Activated naive CD4-positive, alpha-beta T cell treated with anti-CD3 and anti-CD28 coated beads, Interleukin-2, amount 10 ng/mL, durations not matched to agents 7 days and 5 days (primary cell): ENCODE measurements at regions not wholly inside any gene's neighbourhood (a gene's known extent, or its start where the extent isn't known, plus 50 kb on each side); places are given as distances from the start of the nearest gene placed in this dataset.

Experiments
- CTCF ChIA-PET: fragments of 350-600 bp; sonication (Branson Sonifier 250); formaldehyde crosslinking; loops from one replicate; lab custom pipeline; 2021; ENCODE audit warnings: antibody characterized with exemption; lab: Charles Lee
- DNase-seq: peaks from one replicate; pipeline ENCODE4 v3.0.0-alpha.2; 2020
- H3K27ac Mint-ChIP-seq: one replicate; pipeline ENCODE4 v1.8.0; 2021; ENCODE audit warnings: mild to moderate bottlenecking, moderate library complexity, mixed read lengths
- H3K27me3 Mint-ChIP-seq: one replicate; pipeline ENCODE4 v1.8.0; 2021; ENCODE audit warnings: mild to moderate bottlenecking, mixed read lengths
- H3K36me3 Mint-ChIP-seq: one replicate; pipeline ENCODE4 v1.8.0; 2021; ENCODE audit warnings: mixed read lengths
- H3K4me1 Mint-ChIP-seq: one replicate; pipeline ENCODE4 v1.8.0; 2021; ENCODE audit warnings: mixed read lengths
- H3K4me3 Mint-ChIP-seq: one replicate; pipeline ENCODE4 v1.8.0; 2021; ENCODE audit warnings: mild to moderate bottlenecking, moderate library complexity, mixed read lengths
- H3K9me3 Mint-ChIP-seq: one replicate; pipeline ENCODE4 v1.8.0; 2021; ENCODE audit warnings: mixed read lengths

DNA sequence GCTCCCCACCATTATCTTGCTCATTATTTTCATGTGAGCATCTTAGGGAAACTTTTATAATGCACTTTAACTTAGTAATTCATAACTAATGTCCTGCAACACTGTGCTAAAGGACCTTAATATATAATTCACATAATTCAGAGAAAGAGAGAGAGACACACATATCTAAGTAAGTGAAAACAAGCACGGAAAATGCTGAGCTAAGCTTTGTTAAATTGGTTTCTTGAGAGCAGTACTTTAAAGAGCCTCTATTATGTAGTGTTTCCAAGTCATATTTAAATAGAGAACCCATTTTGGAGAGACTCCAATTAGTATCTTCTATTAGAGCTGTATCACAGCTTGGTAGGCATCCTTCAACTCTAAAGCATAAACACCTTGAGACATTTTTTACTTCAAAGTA lies 354.1 kb upstream of the SOX14 start:
- H3K27me3 Mint-ChIP-seq: no peaks in the 10 kb centered on the region
- no peak for DNase-seq
- H3K4me1 Mint-ChIP-seq: no peaks in the 10 kb centered on the region
- no peak overlapping the region for H3K27ac Mint-ChIP-seq
- H3K4me3 Mint-ChIP-seq: no peak overlapping the region
- H3K9me3 Mint-ChIP-seq: no peaks in the 10 kb centered on the region
- CTCF ChIA-PET: no interaction called here
- H3K36me3 Mint-ChIP-seq: no peaks in the 10 kb centered on the region

DNA sequence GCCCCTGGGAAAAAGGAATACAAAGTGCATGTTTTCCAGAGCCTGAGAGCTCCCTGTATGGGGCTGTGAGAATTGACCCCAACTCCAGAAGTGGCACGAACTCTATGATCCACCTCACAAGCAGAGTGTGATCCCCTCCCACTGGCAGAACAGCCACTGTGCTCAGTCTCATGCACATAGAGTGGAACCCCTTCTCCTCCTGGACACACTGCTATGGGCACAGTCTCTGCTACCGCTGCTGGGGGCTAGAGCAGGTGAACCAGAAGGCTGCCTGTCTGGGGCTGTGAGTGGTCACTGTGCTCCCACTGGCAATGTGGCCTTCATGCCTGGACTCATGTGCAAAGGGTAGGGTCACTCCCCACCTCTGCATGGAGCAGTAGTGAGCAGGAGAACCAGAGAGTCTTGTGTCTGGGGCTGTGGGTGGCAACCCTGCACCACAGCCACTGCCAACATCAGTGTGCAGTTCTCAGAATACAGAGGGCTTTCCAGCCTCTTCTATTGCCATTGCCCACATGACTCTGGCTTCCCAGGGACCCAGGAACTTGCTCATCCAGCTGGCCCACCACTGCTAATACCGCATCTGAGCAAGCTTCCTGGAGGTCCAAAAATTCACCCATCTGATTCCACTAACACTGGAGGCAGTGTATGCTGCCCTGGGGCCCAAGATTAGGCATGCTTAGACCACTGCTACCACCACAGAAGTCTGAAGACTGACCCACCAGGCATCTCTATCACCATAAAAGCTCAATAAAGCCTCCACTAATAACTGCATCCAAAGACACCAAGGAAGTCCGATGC lies 343.7 kb upstream of the SOX14 start:
- Mint-ChIP-seq H3K9me3 (peaks cover 10% of the 10 kb centered on the region), H3K27me3 (no peaks in the 10 kb centered on the region), H3K4me3 (no peak overlapping the region), H3K4me1 (no peaks in the 10 kb centered on the region), H3K36me3 (no peaks in the 10 kb centered on the region), H3K27ac (no peak overlapping the region)
- no peak for DNase-seq
- CTCF ChIA-PET: no interaction called here

DNA sequence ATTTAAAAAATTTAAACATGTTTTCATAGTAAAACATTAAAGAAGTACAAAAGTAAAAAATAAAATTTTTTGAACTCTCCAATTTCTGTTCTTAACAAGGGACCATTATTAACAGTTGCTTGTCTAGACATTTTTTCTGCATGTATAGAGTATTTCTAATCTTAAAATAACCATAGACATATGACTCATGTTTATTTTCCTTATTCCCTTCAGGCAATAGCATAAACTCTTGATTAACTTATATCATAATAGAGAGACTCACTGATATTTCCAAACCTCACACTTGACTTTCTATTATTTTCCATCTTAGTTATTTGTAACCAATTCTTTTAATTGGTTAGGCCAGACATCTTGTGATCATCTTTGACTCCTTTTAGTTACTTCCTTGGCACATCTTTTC lies 325.6 kb upstream of the SOX14 start:
- Mint-ChIP-seq H3K4me1 (no peaks in the 10 kb centered on the region), H3K27me3 (no peaks in the 10 kb centered on the region), H3K27ac (no peak overlapping the region), H3K9me3 (no peaks in the 10 kb centered on the region), H3K36me3 (no peaks in the 10 kb centered on the region), H3K4me3 (no peak overlapping the region)
- no peak for DNase-seq
- CTCF ChIA-PET: no interaction called here

DNA sequence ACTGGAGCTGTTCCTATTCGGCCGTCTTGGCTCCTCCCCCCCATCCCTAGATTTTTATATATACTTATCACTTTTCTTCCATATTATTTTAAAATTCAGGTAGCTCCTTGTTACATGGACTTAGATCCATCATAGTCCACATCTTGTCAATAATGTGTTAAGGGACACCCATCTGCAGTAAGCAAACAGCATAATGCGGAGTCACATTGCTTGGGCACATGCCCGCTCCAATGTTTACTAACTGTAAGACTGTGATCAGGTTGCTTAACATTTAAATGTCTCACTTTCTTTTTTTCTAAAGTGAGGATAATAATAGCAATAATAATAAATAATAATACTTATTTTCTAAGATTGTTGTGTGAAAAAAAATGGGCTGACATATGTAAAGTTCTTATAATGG lies 303.2 kb upstream of the SOX14 start:
- CTCF ChIA-PET: no interaction called here
- peaks cover 6% of the 10 kb centered on the region for H3K9me3 Mint-ChIP-seq
- no peak overlapping the region for H3K27ac Mint-ChIP-seq
- no peaks in the 10 kb centered on the region for H3K27me3 Mint-ChIP-seq
- no peak for DNase-seq
- no peaks in the 10 kb centered on the region for H3K4me1 Mint-ChIP-seq
- no peaks in the 10 kb centered on the region for H3K36me3 Mint-ChIP-seq
- H3K4me3 Mint-ChIP-seq: no peak overlapping the region

DNA sequence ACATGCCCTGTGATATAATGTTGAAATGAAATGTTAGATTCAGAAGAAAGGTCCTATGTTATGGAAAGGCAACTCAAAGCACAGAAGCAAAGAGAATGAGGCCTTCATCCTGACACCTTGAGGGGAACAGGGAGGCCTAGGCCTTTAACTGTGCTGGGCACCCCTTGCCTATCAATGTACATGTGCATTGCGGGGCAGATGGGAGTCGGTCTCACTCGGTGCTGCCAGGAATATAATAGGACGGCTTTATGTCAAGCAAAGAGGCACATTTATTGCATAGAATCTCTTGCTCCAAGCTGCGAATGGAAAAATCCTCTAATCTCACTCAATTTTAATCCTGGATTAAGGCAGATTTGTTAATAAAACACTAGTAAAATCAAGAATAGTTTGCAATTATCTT lies 301.0 kb upstream of the SOX14 start:
- no peaks in the 10 kb centered on the region for H3K36me3 Mint-ChIP-seq
- CTCF ChIA-PET: no interaction called here

DNA sequence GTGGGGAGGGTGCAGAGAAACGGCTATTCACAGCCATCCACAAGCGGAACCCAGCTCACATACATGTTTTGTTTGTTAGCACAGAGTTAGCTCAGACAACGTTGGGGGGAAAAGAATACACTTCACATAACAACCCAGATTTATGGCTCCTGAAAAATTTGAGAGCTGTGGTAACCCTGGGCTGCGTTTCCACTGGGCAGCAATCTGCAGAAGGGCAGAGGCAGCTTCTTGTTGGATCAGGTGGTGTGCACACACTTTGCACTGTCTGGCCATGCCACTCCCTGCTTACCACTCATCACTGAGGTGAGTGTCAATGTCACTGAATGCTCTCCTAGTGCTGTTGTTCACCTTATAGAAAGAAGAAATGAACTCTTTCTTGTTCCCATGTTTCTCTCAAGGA lies 299.8 kb upstream of the SOX14 start:
- no peaks in the 10 kb centered on the region for H3K27me3 Mint-ChIP-seq
- no peaks in the 10 kb centered on the region for H3K36me3 Mint-ChIP-seq
- no peak for DNase-seq
- no peak overlapping the region for H3K4me3 Mint-ChIP-seq
- no peaks in the 10 kb centered on the region for H3K4me1 Mint-ChIP-seq
- CTCF ChIA-PET: no interaction called here
- no peak overlapping the region for H3K27ac Mint-ChIP-seq
- H3K9me3 Mint-ChIP-seq: peaks cover 6% of the 10 kb centered on the region

More for the DNA sequence above, 301.0 kb upstream of the SOX14 start:
- Mint-ChIP-seq H3K4me1 (no peaks in the 10 kb centered on the region), H3K27me3 (no peaks in the 10 kb centered on the region), H3K9me3 (peaks cover 6% of the 10 kb centered on the region), H3K4me3 (no peak overlapping the region), H3K27ac (no peak overlapping the region)
- no peak for DNase-seq

DNA sequence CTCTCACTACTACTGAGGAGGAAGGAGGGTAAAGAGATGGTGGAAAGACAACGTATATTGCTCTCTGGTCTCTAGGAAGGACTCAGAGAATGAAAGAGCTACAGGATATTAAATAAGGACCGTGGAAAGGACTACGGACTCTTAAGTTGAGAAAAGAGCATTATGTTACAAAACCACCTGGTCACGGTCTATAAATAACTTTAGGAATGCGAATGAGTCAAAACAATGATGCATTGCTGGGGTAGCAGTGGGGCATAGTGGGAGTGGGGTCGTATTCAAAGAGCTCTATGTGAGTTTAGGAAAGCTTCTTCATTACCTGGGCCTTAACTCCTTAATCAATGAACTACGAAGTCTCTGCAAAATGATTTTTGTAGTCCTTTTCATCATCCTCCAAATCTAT lies 295.7 kb upstream of the SOX14 start:
- no peaks in the 10 kb centered on the region for H3K36me3 Mint-ChIP-seq
- no peak for DNase-seq
- CTCF ChIA-PET: no interaction called here
- H3K4me3 Mint-ChIP-seq: no peak overlapping the region
- no peaks in the 10 kb centered on the region for H3K4me1 Mint-ChIP-seq
- H3K9me3 Mint-ChIP-seq: no peaks in the 10 kb centered on the region
- no peak overlapping the region for H3K27ac Mint-ChIP-seq
- H3K27me3 Mint-ChIP-seq: no peaks in the 10 kb centered on the region

DNA sequence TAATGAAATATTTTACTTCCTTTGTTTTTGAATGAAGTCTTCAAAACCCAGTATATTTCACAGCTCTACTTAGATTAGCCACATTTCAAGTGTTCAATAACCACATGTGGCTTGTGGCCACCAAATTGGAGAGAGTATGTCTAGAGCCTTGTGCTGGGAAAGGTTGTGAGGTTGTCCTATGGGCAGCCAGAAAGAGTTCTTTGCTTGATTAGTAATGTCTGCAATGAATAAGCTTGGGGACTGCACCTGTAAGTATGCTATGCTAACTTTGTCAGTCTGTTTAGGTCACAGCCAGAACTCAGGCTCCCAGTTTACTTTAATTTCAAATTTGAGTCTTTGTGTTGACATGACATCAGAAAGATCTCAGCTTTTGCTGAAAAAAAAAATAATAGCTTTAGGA lies 294.9 kb upstream of the SOX14 start:
- Mint-ChIP-seq H3K36me3 (no peaks in the 10 kb centered on the region), H3K4me1 (no peaks in the 10 kb centered on the region), H3K27me3 (no peaks in the 10 kb centered on the region), H3K27ac (no peak overlapping the region), H3K9me3 (no peaks in the 10 kb centered on the region), H3K4me3 (no peak overlapping the region)
- CTCF ChIA-PET: no interaction called here
- DNase-seq: no peak

DNA sequence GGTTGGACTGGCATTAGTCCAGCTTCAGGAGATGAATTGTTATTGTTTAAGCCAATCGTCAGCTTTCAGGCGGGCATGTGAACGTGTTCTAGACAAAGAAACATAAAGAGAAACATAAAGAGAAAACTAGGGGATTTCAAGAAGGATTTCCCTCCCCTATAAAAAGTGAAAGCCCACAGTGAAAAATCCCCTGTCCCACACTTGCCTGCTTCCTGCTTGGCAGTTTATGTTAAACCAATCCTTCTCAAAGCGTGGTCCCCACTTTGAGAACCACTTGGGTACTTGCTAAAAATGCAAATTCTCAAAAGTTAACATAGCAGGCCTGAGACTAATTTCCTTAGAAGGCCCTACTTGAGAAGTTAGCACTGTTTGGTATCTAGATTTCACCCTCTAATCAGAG lies 293.0 kb upstream of the SOX14 start:
- Mint-ChIP-seq H3K27me3 (no peaks in the 10 kb centered on the region), H3K9me3 (no peaks in the 10 kb centered on the region), H3K27ac (no peak overlapping the region), H3K4me1 (no peaks in the 10 kb centered on the region), H3K4me3 (no peak overlapping the region), H3K36me3 (no peaks in the 10 kb centered on the region)
- CTCF ChIA-PET: no interaction called here
- no peak for DNase-seq

DNA sequence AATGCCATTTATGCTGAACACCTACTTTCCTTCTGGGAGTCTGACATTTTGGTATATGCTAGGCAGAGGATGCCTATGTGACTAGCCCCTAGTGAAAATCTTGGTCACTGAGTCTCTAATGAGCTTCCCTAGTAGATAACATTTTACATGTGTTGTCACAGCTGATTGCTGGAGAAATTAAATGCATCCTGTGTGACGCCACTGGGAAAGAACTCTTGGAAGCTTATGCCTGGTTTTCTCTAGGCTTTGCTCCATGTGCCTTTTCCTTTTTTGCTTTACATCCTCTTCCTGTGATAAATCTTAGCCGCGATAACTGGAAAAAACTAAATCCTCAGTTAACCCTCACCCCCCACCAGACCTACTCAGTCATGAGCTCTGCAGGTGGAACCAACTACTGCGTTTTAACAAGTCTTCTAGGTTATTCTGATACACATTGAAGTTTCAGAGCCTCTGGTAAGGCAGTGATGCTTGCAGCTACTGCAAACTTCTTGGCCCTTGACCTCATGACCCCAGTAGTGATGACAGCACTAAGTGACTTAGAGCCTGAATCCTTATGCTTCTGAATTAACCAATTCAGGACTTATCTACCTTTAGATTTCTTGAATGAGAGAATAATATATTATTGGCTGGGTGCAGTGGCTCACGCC lies 292.4 kb upstream of the SOX14 start:
- CTCF ChIA-PET: no interaction called here

DNA sequence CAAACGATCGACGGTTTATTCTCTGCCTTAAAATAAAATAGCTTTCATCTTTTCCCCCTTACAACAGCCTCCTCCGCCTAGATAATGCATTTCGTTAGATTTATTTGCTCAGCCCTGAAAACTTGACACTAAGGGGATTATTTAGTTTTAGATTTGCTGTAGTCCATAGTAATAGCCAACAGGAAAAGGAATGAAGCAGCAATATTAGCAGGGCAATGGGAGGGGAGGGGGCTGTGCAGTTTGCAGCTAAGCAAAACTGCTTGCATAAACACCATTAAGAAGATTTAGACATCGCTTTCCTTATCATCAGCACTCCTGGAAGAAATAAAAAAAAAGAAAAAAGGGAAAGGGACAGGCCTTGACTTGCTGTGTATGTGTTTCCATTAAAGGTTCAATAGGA lies 286.5 kb upstream of the SOX14 start:
- CTCF ChIA-PET: no interaction called here

More for the DNA sequence above, 292.4 kb upstream of the SOX14 start:
- H3K4me1 Mint-ChIP-seq: no peaks in the 10 kb centered on the region
- no peaks in the 10 kb centered on the region for H3K27me3 Mint-ChIP-seq
- no peaks in the 10 kb centered on the region for H3K36me3 Mint-ChIP-seq
- no peak for DNase-seq
- H3K27ac Mint-ChIP-seq: no peak overlapping the region
- no peak overlapping the region for H3K4me3 Mint-ChIP-seq
- no peaks in the 10 kb centered on the region for H3K9me3 Mint-ChIP-seq

DNA sequence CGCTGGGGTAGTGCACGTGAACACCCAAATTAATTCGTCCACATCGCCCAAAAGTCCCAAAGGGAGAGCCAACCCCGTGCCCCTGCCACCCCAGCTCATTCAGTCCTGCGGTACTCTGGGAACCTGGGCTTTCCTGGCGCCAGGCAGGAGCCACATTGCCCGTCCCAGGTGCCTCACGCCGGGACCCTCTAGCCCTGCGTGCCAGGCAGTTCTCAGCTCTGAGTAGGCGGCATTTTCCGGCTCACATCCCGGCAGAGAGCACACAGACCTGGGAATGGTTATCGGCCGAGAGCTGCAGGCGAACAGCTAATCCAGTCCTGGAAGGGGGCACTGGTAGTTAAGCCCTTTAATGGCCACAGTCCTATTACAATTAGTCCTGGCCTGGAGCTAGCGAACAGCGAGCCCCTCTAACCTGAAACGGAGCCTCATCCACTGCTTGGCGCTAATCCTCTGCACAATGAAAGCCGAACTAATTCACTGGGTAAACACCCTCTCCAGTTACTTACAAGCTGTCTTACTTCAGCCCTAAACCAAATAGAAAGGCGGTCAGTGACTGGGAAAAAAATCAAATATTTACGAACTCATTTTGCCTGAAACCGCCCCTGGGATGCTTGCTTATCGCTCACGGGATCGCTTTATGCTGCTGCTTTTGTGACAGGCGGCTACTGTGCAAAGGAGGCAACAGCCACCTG lies 254.6 kb upstream of the SOX14 start:
- CTCF ChIA-PET: no interaction called here
- Mint-ChIP-seq H3K36me3 (no peaks in the 10 kb centered on the region), H3K4me1 (no peaks in the 10 kb centered on the region), H3K9me3 (no peaks in the 10 kb centered on the region), H3K27ac (no peak overlapping the region), H3K27me3 (no peaks in the 10 kb centered on the region), H3K4me3 (no peak overlapping the region)
- DNase-seq: no peak

More for the DNA sequence above, 286.5 kb upstream of the SOX14 start:
- no peaks in the 10 kb centered on the region for H3K9me3 Mint-ChIP-seq
- no peak overlapping the region for H3K4me3 Mint-ChIP-seq
- H3K27ac Mint-ChIP-seq: no peak overlapping the region
- no peaks in the 10 kb centered on the region for H3K4me1 Mint-ChIP-seq
- H3K27me3 Mint-ChIP-seq: no peaks in the 10 kb centered on the region
- H3K36me3 Mint-ChIP-seq: no peaks in the 10 kb centered on the region
- no peak for DNase-seq

DNA sequence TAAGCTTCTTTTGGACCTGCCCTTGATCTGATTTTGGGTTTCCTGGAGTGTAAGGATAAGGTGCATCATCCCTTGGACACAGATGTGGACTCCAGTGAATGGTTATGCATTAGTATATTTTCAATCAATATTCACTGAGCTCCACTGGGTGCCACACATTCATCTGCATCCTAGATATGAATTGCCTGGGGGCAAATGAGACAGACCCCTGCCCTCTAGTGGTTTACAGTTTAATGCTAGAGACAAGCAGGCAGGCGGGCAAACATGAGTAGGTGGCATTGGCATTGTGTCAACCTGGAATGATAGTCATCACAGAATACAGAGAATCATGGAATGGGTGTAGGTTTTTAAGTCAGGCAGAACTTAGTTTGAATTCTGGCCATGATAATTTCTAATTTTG lies 252.5 kb upstream of the SOX14 start:
- Mint-ChIP-seq H3K27me3 (no peaks in the 10 kb centered on the region), H3K36me3 (no peaks in the 10 kb centered on the region), H3K4me1 (no peaks in the 10 kb centered on the region), H3K27ac (no peak overlapping the region), H3K4me3 (no peak overlapping the region), H3K9me3 (no peaks in the 10 kb centered on the region)
- CTCF ChIA-PET: no interaction called here
- DNase-seq: no peak

DNA sequence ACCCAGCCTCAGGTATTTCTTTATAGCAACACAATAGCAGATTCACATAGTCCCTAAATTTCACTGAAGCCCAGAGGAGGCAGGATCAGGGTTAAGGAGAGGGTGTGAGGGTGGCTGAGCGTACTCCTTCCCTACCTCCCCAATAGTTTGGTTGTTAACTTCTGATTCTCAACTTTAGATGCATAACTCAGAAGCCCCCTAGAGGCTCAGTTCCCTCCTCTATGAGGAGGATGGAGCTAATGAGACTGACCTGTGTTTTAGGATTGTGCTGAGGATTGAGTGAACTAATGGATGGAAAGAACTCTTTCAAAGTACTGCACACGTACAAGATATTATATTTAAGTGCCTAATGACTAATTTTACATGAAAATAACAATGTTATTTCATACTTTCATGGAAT lies 249.3 kb upstream of the SOX14 start:
- H3K9me3 Mint-ChIP-seq: no peaks in the 10 kb centered on the region
- no peaks in the 10 kb centered on the region for H3K4me1 Mint-ChIP-seq
- no peaks in the 10 kb centered on the region for H3K36me3 Mint-ChIP-seq
- no peak overlapping the region for H3K27ac Mint-ChIP-seq
- no peak overlapping the region for H3K4me3 Mint-ChIP-seq
- DNase-seq: no peak
- CTCF ChIA-PET: no interaction called here
- no peaks in the 10 kb centered on the region for H3K27me3 Mint-ChIP-seq

DNA sequence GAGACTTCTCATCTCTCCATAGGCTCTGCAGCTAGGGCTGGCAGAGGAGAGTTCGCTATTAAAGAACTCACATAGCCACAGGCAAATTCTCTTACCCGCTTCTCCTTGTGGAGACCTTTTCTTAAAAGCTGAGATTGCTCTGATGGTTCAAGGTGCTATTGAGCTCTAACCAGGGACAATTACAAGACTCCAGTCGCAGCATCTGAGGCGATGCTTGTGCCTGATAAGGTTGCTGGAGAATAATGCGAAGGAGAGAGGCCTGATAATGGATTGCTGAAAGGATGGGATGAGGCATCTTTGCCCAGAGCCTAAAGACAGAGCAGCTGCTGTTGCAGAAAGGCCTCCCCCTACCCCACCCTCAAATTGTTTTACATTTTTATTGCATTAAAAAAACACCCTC lies 244.5 kb upstream of the SOX14 start:
- Mint-ChIP-seq H3K27ac (no peak overlapping the region), H3K4me1 (no peaks in the 10 kb centered on the region), H3K36me3 (no peaks in the 10 kb centered on the region), H3K9me3 (no peaks in the 10 kb centered on the region), H3K4me3 (no peak overlapping the region), H3K27me3 (no peaks in the 10 kb centered on the region)
- no peak for DNase-seq
- CTCF ChIA-PET: no interaction called here
